Cardiac fibroblast (primary cell): ENCODE measurements at regions not wholly inside any gene's neighbourhood (a gene's known extent, or its start where the extent isn't known, plus 50 kb on each side); places are given as distances from the start of the nearest gene placed in this dataset.

Source experiments
- DNase-seq, 2 donors: peaks; one replicate each; pipeline versions ENCODE4 v3.0.0 to v3.0.0-alpha.2; 2010; ENCODE audit warnings: low read depth in 2 of 2
- H3K4me3 ChIP-seq, 2 donors: replicated peaks in 1 of 2; 1 replicate in 1 of 2; 2 replicates in 1 of 2; pipeline ENCODE4 v1.5.1; 2011; ENCODE audit warnings: low read depth in 2 of 2, low read length in 2 of 2, mild to moderate bottlenecking in 2 of 2, moderate library complexity in 1 of 2
- TF ChIP-seq, protein P1 (sequence below): IDR thresholded peaks from one replicate; pipeline ENCODE4 v1.5.1; 2011; ENCODE audit warnings: low read depth, mild to moderate bottlenecking, low read length, inconsistent platforms

DNA sequence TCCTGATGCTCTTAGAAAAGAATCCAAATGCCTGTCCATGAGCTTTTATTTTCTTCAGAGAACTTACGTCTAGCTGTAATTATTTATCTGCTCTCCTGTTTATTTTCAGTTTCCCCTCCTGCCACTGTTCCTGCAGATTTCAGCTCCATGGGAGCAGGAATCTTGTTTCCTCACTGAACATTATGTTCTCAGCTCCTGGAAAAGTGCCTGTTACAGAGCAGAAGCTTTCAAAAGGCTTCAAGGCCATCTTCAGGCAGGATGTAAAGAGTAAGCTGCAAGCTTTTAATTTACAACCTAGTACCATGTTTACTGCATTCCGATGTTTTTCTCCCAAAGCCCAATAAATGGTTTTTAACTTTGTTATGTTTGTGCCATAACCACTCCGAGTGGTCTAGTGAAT, 98.4 kb upstream of the BTG1 start:
- peak; percentile 39 to 84 for DNase-seq
- H3K4me3 ChIP-seq, result no peak overlapping the region
- TF ChIP-seq, protein P1, sequence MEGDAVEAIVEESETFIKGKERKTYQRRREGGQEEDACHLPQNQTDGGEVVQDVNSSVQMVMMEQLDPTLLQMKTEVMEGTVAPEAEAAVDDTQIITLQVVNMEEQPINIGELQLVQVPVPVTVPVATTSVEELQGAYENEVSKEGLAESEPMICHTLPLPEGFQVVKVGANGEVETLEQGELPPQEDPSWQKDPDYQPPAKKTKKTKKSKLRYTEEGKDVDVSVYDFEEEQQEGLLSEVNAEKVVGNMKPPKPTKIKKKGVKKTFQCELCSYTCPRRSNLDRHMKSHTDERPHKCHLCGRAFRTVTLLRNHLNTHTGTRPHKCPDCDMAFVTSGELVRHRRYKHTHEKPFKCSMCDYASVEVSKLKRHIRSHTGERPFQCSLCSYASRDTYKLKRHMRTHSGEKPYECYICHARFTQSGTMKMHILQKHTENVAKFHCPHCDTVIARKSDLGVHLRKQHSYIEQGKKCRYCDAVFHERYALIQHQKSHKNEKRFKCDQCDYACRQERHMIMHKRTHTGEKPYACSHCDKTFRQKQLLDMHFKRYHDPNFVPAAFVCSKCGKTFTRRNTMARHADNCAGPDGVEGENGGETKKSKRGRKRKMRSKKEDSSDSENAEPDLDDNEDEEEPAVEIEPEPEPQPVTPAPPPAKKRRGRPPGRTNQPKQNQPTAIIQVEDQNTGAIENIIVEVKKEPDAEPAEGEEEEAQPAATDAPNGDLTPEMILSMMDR, result no peak

DNA sequence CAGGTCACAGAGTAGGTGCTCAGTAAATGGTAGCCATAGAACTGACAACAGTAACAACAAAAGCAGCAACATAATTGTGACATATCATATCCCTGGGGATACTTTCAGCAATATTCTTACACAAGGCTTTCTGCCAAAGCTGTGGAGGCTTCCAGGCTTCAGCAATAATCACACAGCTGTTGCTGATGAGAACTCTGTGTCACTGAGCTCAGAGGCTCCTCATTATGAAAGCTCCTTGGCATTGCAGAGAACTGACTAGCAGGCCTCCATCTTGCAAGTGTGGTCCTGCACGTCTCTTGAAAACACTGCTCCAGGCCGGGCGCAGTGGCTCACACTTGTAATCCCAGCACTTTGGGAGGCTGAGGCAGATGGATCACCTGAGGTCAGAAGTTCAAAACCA, 97.3 kb upstream of the BTG1 start:
- peak; percentile 82 to 86 for DNase-seq
- TF ChIP-seq, protein P1, result no peak

DNA sequence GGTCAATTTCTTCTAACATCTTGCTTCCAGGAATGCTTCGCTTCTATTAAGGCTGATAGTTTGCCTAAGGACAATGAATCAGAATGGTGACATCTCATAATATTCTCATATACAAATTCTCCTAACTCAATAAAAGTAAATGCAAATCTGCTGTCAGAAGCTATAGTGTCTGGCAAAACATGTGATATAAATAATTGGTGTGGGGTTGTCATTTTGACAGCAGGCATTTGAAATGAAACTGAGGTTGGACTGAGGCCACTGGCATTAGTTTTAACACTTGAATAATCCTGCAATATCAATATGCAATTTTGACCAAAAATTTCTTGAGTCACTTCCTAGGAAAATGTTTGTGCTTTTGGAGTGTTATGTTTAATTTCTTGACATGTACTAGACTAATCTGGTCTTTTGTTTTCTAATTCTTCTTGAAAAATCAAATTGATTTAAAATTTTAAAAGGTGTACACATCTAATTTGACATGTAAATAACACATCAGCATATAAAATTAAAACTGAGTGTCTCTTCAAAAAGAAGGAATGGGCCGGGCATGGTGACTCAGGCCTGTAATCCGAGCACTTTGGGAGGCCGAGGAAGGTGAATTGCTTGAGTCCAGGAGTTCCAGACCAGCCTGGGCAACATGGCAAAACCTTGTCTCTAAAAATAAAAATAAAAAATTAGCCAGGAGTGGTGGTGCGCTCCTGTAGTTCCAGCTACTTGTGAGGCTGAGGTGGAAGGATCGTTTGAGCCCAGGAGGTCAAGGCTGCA, 92.3 kb upstream of the BTG1 start:
- DNase-seq, result no peak
- no peak overlapping the region for H3K4me3 ChIP-seq
- TF ChIP-seq, protein P1, result no peak

More for the DNA sequence above, 97.3 kb upstream of the BTG1 start:
- H3K4me3 ChIP-seq, result no peak overlapping the region

DNA sequence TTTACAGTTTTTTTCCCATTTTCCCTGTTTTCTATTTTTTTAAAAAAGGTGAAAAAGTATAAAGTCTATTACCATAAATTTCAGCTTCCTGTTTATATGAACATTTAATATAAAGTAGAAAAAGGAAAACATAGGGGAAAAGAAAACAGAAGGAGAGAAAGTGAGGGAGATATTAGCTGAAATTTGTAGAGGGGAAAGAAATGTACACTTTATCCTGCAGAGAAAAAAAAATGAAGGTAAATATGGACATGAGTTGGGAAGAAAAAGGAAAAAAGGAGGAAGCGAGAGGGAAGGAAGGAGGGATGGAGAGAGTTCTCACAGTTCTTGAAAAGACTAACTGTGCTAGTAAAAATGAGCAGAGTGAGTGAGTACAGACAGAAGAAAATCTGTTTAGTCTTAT, 91.6 kb upstream of the BTG1 start:
- TF ChIP-seq, protein P1, result no peak
- DNase-seq, result no peak
- no peak overlapping the region for H3K4me3 ChIP-seq

DNA sequence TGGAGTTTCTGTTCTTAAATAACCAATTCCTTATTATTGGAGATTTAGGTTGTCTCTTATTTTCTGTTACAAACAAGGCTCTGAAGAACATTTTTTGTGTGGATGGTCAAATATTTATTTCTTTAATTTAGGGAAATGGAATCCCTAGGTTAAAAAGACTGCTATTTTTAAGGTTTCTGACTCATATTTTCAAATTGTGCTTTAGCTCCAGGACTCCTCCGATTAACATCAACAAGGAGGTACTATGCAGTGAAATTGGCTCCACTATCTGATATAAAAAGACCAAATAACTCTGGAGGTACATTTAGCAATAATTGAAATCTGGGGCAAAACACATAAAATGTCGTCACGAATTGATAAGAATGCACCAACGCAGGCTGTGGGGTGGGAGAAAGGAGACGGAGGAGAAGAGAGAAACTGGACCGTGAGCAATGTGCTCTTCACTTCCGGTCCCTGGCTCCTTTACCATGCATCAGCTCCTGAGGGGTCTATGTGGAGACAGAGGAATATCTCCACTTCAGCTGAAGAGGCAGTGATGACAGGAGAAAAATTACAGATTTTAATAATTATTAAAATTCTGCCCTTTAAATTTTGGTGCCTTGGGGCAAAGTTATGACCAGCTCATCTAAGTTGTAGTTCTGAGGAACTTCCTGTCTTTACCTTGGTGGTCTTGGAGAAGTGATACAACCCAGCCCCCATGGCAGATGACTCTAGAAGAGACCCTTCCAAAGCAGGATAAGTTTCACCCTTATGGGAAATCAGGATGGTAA, 90.2 kb upstream of the BTG1 start:
- TF ChIP-seq, protein P1, result no peak
- DNase-seq, result no peak
- H3K4me3 ChIP-seq, result no peak overlapping the region

DNA sequence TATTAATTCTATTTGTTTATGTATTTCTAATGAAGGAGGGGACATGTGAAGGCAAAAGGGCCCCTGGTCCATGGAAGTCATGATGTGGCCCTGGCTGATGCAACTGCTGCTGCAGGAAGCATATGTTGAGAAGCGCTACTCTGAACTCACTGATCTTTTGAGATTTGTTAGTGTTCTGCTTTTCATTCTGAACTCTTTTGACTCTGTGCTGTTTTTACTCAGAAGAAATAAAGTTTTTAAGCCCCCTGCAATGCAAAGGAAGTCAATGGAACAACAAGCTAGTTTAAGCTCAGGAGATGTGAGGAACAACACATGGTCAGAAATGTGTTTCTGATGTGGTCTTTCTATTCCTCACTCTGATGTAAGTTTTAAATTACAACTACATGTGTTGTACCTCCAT, 88.9 kb upstream of the BTG1 start:
- TF ChIP-seq, protein P1, result no peak
- no peak for DNase-seq
- no peak overlapping the region for H3K4me3 ChIP-seq
